BE2C (cell line): ENCODE measurements at regions not wholly inside any gene's neighbourhood (a gene's known extent, or its start where the extent isn't known, plus 50 kb on each side); places are given as distances from the start of the nearest gene placed in this dataset.
"Not testable (repeated sequence)": the region's sequence is repeated elsewhere in the genome, so short reads cannot be mapped to it uniquely, and the experiment has no call there.

ENCODE experiments used
- DNase-seq: peaks from one replicate; pipeline ENCODE4 v3.0.0-alpha.2; 2020
- H3K27me3 ChIP-seq: fragments of 250-450 bp; sonication (Bioruptor Pico); 2 replicates; pipeline ENCODE4 v1.5.1; 2020; ENCODE audit warnings: mild to moderate bottlenecking
- H3K36me3 ChIP-seq: fragments of 250-450 bp; sonication (Bioruptor Pico); 2 replicates; pipeline ENCODE4 v1.5.1; 2020; ENCODE audit warnings: mild to moderate bottlenecking
- H3K4me1 ChIP-seq: fragments of 250-450 bp; sonication (Bioruptor Pico); 2 replicates; pipeline ENCODE4 v1.5.1; 2020
- H3K4me3 ChIP-seq: 2 replicates; pipeline ENCODE4 v1.5.1; 2011; ENCODE audit warnings: low read depth, low read length
- H3K9me3 ChIP-seq: fragments of 250-450 bp; sonication (Bioruptor Pico); 2 replicates; pipeline ENCODE4 v1.5.1; 2020
- TF ChIP-seq, protein P1 (sequence below): IDR thresholded peaks from 2 replicates; pipeline ENCODE4 v1.5.1; 2012; ENCODE audit warnings: mild to moderate bottlenecking, low read depth, low read length

DNA sequence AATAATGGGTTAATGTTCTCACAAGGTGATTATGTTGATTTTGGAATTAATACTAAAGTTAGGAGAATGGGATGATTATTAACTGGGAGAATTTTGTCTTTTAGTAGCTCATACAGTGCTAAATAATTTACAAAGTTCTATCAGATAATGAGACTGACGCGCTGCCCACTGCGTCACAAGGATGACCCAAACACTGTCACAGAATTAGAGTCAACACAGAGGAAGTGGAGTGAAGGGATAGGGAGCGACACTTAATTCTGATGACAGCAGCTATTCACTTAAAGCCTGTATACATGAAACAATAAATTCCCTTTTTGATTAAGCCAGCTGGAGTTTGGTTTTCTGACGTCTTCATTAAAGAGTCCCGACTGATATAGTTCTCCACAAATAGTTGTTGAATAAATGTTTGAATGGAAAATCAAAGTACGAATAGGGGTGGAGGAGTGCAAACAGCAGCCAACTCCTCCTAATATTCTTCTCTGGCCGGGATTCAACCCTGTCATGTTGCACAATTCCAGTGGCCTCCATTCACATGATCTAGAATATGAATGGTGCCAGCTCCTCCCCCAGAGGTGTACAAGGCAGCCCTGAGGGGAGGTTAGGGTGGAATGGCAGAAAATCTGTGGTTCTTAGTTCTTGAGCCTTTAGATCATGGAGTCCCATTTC is 140.3 kb downstream of the PCSK1 start:
- no peaks in the 10 kb centered on the region for H3K9me3 ChIP-seq
- no peaks in the 10 kb centered on the region for H3K36me3 ChIP-seq
- no peaks in the 10 kb centered on the region for H3K4me1 ChIP-seq
- H3K4me3 ChIP-seq = no peak overlapping the region
- no peaks in the 10 kb centered on the region for H3K27me3 ChIP-seq
- TF ChIP-seq, protein P1, sequence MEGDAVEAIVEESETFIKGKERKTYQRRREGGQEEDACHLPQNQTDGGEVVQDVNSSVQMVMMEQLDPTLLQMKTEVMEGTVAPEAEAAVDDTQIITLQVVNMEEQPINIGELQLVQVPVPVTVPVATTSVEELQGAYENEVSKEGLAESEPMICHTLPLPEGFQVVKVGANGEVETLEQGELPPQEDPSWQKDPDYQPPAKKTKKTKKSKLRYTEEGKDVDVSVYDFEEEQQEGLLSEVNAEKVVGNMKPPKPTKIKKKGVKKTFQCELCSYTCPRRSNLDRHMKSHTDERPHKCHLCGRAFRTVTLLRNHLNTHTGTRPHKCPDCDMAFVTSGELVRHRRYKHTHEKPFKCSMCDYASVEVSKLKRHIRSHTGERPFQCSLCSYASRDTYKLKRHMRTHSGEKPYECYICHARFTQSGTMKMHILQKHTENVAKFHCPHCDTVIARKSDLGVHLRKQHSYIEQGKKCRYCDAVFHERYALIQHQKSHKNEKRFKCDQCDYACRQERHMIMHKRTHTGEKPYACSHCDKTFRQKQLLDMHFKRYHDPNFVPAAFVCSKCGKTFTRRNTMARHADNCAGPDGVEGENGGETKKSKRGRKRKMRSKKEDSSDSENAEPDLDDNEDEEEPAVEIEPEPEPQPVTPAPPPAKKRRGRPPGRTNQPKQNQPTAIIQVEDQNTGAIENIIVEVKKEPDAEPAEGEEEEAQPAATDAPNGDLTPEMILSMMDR = no peak
- DNase-seq = no peak

DNA sequence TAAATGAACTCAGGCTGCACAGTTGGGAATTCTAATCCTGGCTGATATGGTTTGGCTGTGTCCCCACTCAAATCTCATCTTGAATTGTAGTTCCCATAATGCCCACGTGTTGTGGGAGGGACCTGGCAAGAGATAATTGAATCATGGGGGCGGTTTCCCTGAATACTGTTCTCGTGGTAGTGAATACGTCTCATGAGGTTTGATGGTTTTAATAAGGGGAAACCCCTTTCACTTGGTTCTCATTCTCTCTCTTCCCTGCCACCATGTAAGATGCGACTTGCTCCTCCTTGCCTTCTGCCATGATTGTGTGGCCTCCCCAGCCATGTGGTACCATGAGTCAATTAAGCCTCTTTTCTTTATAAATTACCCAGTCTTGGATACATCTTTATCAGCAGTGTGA is 143.8 kb downstream of the PCSK1 start:
- H3K9me3 ChIP-seq, H3K4me1 ChIP-seq, DNase-seq, H3K27me3 ChIP-seq, H3K4me3 ChIP-seq, H3K36me3 ChIP-seq: not testable (repeated sequence)

DNA sequence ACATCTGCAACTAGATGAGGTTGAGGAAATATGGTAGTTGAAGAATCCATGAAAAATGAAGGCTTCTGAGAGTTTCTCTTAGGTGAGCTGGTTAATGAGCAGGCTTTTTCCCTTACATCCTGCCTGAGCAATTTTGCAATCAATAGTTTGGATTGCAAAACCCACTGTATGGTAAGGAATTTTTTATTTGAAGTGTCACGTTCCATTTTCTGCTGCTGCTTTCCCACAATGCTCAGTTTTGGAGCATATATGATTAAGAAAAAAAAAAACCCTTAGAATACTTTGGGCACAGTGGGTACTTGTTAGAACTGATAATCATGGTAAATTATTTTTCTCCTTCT is 144.2 kb downstream of the PCSK1 start:
- Histone ChIP-seq H3K9me3 (no peaks in the 10 kb centered on the region), H3K4me3 (no peak overlapping the region), H3K4me1 (no peaks in the 10 kb centered on the region), H3K36me3 (no peaks in the 10 kb centered on the region), H3K27me3 (no peaks in the 10 kb centered on the region)
- TF ChIP-seq, protein P1 = no peak
- DNase-seq = no peak

DNA sequence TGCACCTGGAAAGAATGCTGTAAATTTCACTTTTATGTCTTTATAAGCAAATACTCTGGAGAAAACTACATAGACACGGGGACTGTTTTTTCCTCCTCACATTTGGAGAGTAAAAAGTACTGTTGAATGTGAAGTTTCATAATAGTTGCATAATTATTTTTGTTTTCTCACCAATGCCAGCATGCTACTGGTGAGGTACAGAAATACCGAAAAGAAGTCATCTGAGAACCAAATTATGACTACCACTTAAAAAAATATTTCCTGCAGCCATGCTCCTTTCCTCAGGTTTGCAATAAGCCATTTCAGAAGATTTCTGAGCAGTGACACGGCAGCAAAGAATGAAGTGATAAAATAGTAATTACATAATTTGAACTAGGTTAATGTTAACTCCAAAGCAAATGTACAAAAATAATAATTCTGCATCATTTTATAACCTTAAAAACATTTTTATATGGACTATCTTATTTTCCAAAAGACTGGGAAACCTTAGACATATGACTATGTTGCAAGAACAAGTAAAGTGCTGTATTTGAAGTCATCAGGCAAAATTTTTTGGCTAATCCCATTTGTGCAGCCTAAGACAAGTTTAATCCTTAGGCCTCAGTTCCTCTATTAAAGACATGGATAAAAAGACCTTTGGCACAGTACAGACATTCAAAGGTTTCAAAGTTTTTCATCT is 144.7 kb downstream of the PCSK1 start:
- TF ChIP-seq, protein P1 = no peak
- DNase-seq = no peak
- no peaks in the 10 kb centered on the region for H3K27me3 ChIP-seq
- H3K4me3 ChIP-seq = no peak overlapping the region
- no peaks in the 10 kb centered on the region for H3K36me3 ChIP-seq
- no peaks in the 10 kb centered on the region for H3K4me1 ChIP-seq
- H3K9me3 ChIP-seq = no peaks in the 10 kb centered on the region

DNA sequence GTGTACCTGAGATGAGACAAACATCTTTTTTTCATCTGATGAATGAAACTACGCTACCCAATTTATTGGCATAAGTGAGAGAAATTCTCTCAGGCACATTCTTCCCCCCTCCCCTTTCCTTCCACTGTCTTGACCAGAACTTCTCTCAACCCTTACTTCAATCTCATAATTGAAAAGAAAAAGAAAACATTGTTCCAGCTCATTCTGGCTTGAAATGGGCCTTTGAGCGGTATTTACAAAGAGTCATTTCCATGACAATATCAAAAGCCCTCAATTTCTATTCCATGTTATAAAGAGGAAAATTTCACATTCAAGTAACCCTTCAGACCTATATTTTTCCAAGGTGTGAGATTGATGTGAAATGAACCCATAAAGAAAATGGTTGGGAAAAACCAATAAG is 145.9 kb downstream of the PCSK1 start:
- Histone ChIP-seq H3K27me3 (no peaks in the 10 kb centered on the region), H3K4me1 (no peaks in the 10 kb centered on the region), H3K4me3 (no peak overlapping the region), H3K36me3 (no peaks in the 10 kb centered on the region), H3K9me3 (no peaks in the 10 kb centered on the region)
- no peak for DNase-seq
- TF ChIP-seq, protein P1 = no peak

DNA sequence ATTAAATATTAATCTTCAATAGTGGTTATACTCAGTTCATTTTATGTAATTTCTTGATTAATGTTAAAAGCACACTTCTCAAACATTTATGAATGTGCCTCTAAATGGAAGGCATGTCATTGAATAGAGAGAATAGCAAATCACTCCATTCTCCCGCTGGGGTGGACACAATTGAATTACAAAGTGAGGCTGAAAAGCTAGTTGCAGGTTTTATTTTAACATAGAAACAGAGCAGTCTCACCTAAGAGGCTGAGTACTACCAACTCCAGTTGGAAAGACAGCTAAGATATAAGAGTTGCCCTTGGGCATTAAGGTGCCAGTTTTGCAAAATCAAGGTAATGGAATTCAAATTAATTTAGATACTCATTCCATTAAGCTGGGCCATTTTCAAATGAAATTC is 147.2 kb downstream of the PCSK1 start:
- H3K4me3 ChIP-seq = no peak overlapping the region
- H3K36me3 ChIP-seq = no peaks in the 10 kb centered on the region
- H3K9me3 ChIP-seq = no peaks in the 10 kb centered on the region
- DNase-seq = no peak
- no peaks in the 10 kb centered on the region for H3K27me3 ChIP-seq
- TF ChIP-seq, protein P1 = no peak
- H3K4me1 ChIP-seq = peaks cover 2% of the 10 kb centered on the region; the same call in 1 of the 2 replicates
